ENCODE measurements at regions not wholly inside any gene's neighbourhood (a gene's known extent, or its start where the extent isn't known, plus 50 kb on each side); places are given as distances from the start of the nearest gene placed in this dataset.

GRCh38 chr12:89058402-89058801, 293.9 kb downstream of the DUSP6 start:
- TF ChIP-seq EZH2phosphoT487 (IDR thresholded peaks at IDR 0.05; ENCODE audit: borderline replicate concordance, low read depth) (no peak), TAF1 (IDR thresholded peaks at IDR 0.05; ENCODE audit: borderline replicate concordance, low read depth, low read length) (no peak), RAD21 (IDR thresholded peaks at IDR 0.05; ENCODE audit: low read length) (no peak), CTCF (IDR thresholded peaks at IDR 0.05) (no peak), NRF1 (IDR thresholded peaks at IDR 0.05; ENCODE audit: low read depth, low read length) (no peak), EP300 (IDR thresholded peaks at IDR 0.05; ENCODE audit: borderline replicate concordance in 1 of 2, low read depth in 1 of 2, low read length in 1 of 2) (no peak), MAX (IDR thresholded peaks at IDR 0.05; ENCODE audit: low read depth) (no peak), SIN3A (IDR thresholded peaks at IDR 0.05; ENCODE audit: borderline replicate concordance, low read depth, low read length) (no peak), POLR2AphosphoS5 (IDR thresholded peaks at IDR 0.05; ENCODE audit: low read depth, low read length) (no peak), RXRA (IDR thresholded peaks at IDR 0.05; ENCODE audit: borderline replicate concordance, low read depth) (no peak), SMC3 (IDR thresholded peaks at IDR 0.05; ENCODE audit: low read depth, low read length) (no peak), MXI1 (IDR thresholded peaks at IDR 0.05; ENCODE audit: low read depth, low read length) (no peak), YY1 (IDR thresholded peaks at IDR 0.05; ENCODE audit: low read depth) (no peak), FOXM1 (IDR thresholded peaks at IDR 0.05; ENCODE audit: low read depth) (no peak)
